ENCODE measurements at regions not wholly inside any gene's neighbourhood (a gene's known extent, or its start where the extent isn't known, plus 50 kb on each side); places are given as distances from the start of the nearest gene placed in this dataset.

GRCh38 chr12:30847259-30847658 is 79.3 kb upstream of the TSPAN11 start:
- no peaks in the 10 kb centered on the region for H3K36me3 Mint-ChIP-seq (ENCODE audit: low read depth)
- no peak for DNase-seq (ENCODE audit: low read depth, low spot score)
- no peaks in the 10 kb centered on the region for H3K9me3 Mint-ChIP-seq
- H3K4me1 Mint-ChIP-seq: peaks cover 10% of the 10 kb centered on the region
- H3K27me3 Mint-ChIP-seq (ENCODE audit: low read depth): peaks cover 11% of the 10 kb centered on the region
- no peak overlapping the region for H3K27ac Mint-ChIP-seq (ENCODE audit: unreplicated experiment)
- TF ChIP-seq CTCF (conservative IDR thresholded peaks at IDR 0.05): peak; percentile 99
- no peak overlapping the region for H3K4me3 Mint-ChIP-seq

- Mint-ChIP-seq H3K27ac (ENCODE audit: unreplicated experiment) (no peak overlapping the region), H3K4me1 (peaks cover 7% of the 10 kb centered on the region), H3K36me3 (ENCODE audit: low read depth) (no peaks in the 10 kb centered on the region), H3K27me3 (ENCODE audit: low read depth) (peaks cover 11% of the 10 kb centered on the region), H3K9me3 (no peaks in the 10 kb centered on the region), H3K4me3 (no peak overlapping the region)
- no peak for DNase-seq (ENCODE audit: low read depth, low spot score)
- no peak for TF ChIP-seq CTCF (conservative IDR thresholded peaks at IDR 0.05)
Measured at GRCh38 chr12:30846776-30847175, 79.8 kb upstream of the TSPAN11 start.

- Mint-ChIP-seq H3K4me1 (no peaks in the 10 kb centered on the region), H3K27ac (ENCODE audit: unreplicated experiment) (no peak overlapping the region), H3K4me3 (no peak overlapping the region), H3K36me3 (ENCODE audit: low read depth) (no peaks in the 10 kb centered on the region), H3K9me3 (no peaks in the 10 kb centered on the region), H3K27me3 (ENCODE audit: low read depth) (peaks cover 11% of the 10 kb centered on the region)
- TF ChIP-seq CTCF (conservative IDR thresholded peaks at IDR 0.05): no peak
- no peak for DNase-seq (ENCODE audit: low read depth, low spot score)
Measured at GRCh38 chr12:30845676-30846075, 80.9 kb upstream of the TSPAN11 start.

GRCh38 chr12:30843211-30843610 is 83.3 kb upstream of the TSPAN11 start:
- Mint-ChIP-seq H3K27ac (ENCODE audit: unreplicated experiment) (no peak overlapping the region), H3K27me3 (ENCODE audit: low read depth) (peaks cover 5% of the 10 kb centered on the region), H3K9me3 (no peaks in the 10 kb centered on the region), H3K36me3 (ENCODE audit: low read depth) (no peaks in the 10 kb centered on the region), H3K4me1 (no peaks in the 10 kb centered on the region), H3K4me3 (no peak overlapping the region)
- no peak for DNase-seq (ENCODE audit: low read depth, low spot score)
- no peak for TF ChIP-seq CTCF (conservative IDR thresholded peaks at IDR 0.05)

- peaks cover 3% of the 10 kb centered on the region for H3K9me3 Mint-ChIP-seq
- H3K27me3 Mint-ChIP-seq (ENCODE audit: low read depth): peaks cover 26% of the 10 kb centered on the region
- no peaks in the 10 kb centered on the region for H3K36me3 Mint-ChIP-seq (ENCODE audit: low read depth)
- H3K4me3 Mint-ChIP-seq: no peak overlapping the region
- no peak for DNase-seq (ENCODE audit: low read depth, low spot score)
- H3K27ac Mint-ChIP-seq (ENCODE audit: unreplicated experiment): no peak overlapping the region
- H3K4me1 Mint-ChIP-seq: no peaks in the 10 kb centered on the region
- TF ChIP-seq CTCF (conservative IDR thresholded peaks at IDR 0.05): no peak
Measured at GRCh38 chr12:30840715-30841114, 85.8 kb upstream of the TSPAN11 start.

All from neural crest cell (in vitro differentiated cells).